ENCODE measurements at regions not wholly inside any gene's neighbourhood (a gene's known extent, or its start where the extent isn't known, plus 50 kb on each side); places are given as distances from the start of the nearest gene placed in this dataset.

DNA sequence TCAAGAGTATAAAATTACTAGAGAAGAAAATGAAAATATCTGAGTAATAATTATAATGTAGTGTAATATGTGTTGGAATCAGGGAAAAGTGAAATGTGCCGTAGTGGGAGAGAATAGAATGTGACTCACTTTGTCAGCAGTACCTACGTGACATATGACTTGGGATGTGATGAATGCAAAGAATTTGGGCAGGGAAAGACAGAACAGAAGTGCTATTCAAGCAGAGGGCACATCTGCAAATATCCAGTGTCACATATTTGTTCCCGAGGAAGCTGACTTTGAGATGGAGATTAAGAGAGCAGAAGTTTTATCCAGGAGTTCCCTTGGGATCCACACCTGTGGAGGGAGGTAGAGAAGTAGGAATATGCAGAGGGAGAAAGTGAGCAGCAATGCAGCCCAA, 69.3 kb upstream of the HS3ST1 start:
- TF ChIP-seq POLR2A (IDR thresholded peaks at IDR 0.05) (no peak), POLR2AphosphoS5 (IDR thresholded peaks at IDR 0.05) (no peak), CTCF (IDR thresholded peaks at IDR 0.05) (no peak), EP300 (IDR thresholded peaks at IDR 0.05) (no peak)
